ENCODE measurements at regions not wholly inside any gene's neighbourhood (a gene's known extent, or its start where the extent isn't known, plus 50 kb on each side); places are given as distances from the start of the nearest gene placed in this dataset.

DNA sequence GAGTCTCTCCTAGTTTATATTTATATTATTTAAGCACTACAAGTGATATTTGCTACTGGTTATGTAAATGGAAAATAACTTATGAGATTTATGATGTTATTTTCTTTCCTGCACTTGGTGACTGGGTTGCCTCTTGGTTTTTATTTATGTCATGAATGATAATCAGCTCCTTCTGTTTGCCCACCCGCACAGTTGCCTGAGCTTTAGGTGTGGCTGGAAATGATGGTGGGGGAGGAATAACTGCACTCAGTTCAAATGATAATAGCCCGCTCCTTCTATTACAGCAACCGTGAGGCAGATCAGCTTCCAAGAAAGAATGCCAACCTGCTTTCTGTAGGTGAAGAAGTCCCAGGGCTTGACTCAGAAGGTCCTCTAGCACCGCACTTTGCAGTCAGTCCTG, 190.2 kb upstream of the CAND1 start:
- no peak for TF ChIP-seq EZH2 (IDR thresholded peaks at IDR 0.05)
- no peak for TF ChIP-seq POLR2AphosphoS5 (IDR thresholded peaks at IDR 0.05; ENCODE audit: borderline replicate concordance, low read depth, low read length)
- TF ChIP-seq FOXP2 (optimal IDR thresholded peaks at IDR 0.05; ENCODE audit: control extremely low read depth, extremely low read length, insufficient read depth) = no peak

All from SK-N-MC (cell line).